ENCODE measurements at regions not wholly inside any gene's neighbourhood (a gene's known extent, or its start where the extent isn't known, plus 50 kb on each side); places are given as distances from the start of the nearest gene placed in this dataset.
A peak's percentile ranks its signal among the peaks of the same experiment; 100 is the strongest.
"Not testable (repeated sequence)": the region's sequence is repeated elsewhere in the genome, so short reads cannot be mapped to it uniquely, and the experiment has no call there.

DNA sequence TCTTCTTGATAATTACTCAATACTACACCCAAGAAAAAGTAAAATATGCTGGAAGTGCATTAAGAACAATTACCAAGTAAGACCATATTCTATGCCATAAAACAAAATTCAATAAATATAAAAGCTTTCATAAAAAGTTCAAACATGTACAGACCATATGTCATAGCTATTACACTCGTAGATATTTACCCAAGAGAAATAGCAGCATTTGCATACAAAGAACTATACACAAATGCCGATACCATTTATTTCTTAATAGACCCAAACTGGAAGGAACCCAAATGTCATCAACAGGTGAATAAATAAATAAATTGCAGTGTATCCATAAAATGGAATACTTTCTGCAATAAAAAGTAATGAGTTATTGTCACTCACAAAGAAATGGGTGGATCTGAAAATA, 78.3 kb upstream of the SLC16A7 start:
- DNase-seq, result no peak

GRCh38 chr12:59500915-59501314, 94.9 kb upstream of the SLC16A7 start:
- no peak for DNase-seq

DNA sequence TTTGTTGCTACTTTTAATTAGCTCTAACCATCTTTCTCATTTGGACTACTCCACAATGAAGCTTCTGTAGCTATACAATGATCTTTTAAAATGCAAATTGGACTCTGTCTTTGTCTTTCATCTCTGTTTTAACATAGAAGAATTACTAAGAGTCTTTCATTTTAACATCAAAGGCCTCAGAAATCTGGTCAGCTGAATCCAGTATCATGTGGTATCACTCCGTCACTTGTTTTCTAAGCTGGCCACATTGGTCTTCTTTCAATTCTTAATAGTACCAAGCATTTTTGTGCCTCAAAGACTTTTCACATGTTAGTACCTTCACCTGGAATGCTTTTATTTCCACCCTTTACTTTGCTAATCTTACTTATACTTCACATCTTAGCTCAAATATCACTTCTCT, 95.5 kb upstream of the SLC16A7 start:
- no peak for DNase-seq

DNA sequence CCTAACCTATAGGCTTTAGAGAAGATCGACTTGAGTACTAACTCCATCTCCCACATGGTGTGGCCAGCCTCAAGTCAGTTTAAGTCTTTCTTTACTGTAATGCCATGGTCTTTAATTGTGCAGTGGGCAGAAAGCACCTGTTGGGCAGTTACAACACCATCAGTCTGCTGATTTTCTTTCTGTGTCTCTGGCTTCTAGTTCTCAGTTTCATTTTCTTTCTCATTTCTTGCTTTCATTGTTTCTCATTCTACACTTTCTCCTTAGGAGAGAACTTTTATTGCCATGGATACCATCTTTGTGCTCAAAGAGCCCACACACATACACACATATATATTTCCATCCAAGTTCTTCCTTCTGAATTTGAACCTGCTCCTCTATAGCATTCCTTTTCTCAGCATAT, 96.1 kb upstream of the SLC16A7 start:
- DNase-seq, result no peak

DNA sequence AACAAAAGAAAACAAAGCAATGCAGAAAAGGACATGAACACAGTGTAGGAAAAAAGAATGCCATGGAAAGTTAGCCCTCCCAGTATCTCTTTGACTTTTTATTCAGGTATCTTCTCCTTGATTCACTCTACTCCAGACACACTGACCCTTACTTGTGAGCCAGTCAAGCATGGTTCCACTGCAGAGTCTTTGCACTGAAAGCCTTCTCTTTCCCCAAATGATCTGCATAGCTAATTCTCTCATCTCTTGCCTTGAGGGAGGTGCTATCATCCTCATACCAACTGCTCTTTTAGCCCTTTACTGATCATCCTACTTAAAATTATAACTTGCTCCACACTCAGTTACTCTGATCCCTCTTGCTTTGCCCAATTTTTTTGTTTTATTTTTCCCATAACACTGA, 101.2 kb upstream of the SLC16A7 start:
- no peak for DNase-seq

DNA sequence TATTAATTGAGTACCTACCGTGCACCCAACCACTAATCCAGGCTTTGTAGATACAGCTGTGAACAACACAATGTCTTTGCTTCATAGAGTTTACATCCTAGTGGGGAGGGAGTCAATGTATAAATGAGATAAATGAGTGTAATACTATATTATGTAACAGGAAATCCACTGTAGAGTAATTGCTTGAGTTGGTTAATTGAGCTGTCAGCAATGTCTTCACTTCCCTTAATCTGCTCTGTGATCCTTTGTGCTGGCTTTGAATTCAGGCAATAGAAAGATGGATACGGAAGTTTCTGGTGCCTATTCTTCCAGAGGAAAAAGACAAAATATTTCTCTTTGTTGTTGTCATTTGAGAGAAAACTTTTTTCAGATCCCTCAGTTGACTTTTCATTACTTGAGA, 104.0 kb upstream of the SLC16A7 start:
- peak; percentile 5 to 68 (median 34) for DNase-seq

DNA sequence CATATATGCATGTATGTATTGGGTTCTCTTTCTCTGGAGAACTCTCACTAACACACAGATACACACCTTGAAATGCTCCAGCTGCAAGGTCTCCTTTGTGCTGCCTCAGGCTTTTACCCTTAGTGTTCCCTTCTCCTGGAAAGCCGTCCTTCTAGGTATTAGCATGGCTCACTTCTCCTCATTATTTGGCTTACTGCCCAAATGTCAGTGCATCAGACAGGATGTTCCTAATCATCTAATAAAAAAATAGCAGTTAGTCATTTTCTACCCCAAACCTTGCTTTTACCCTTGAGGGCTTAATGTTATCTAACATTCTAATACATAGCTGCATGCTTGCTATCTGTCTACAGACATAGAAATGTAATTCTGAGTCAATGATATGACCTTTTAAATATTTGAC, 109.0 kb upstream of the SLC16A7 start:
- DNase-seq, result no peak

DNA sequence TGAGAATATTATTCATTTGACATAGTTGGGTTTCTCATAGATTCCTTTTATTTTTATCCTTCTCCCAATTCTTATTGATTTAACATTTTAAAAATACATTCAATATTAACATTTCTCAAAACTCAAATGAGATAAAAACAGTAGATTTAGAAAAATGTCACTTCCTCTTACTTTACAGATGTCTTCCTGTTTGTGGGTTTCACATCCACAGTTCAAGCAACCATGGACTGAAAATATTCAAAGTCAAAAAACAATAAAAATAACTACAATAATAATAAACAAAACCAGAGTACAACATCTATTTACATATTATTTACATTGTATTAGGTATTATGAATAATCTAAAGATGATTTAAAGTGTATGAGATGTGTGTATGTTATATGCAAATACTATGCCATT, 111.3 kb upstream of the SLC16A7 start:
- peak in 2 of 4 experiments; percentile 26 to 49 for DNase-seq

GRCh38 chr12:59474236-59474635, 121.6 kb upstream of the SLC16A7 start:
- DNase-seq, result peak; percentile 19 to 64 (median 48)

GRCh38 chr12:59472273-59472672, 123.6 kb upstream of the SLC16A7 start:
- peak; percentile 74 to 91 (median 82) for DNase-seq

DNA sequence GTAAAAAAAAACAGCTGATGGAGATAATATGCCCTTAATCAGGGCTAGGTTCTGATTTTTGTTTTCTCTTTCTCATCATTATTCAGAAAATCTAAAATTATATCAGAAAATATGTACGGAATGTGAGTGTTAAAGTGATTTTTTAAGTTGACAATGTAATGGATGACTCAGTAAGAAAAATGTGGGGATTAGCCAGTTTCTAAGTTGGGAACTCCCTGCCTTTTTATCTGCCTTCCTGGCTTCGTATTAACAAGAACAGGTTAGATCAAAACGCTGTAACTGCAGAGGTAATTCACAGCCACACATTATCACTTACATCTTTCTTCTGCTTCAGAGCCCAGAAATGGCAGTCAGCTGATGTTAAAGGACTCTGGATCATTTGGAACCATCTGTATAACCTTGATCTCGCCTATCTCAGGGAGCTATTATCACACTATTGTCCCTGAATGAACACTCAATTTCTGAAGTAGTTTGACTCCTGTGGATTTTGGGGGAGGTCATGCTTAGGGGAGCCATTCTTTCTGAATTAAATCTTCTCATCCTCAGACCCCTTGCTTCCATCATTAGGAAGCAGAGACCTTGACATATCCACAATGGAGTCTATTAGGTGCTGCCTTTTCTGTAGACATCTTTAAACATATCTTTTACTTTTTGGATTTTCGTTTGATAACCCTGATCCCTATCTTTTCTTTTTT, 135.7 kb upstream of the SLC16A7 start:
- DNase-seq, result no peak

DNA sequence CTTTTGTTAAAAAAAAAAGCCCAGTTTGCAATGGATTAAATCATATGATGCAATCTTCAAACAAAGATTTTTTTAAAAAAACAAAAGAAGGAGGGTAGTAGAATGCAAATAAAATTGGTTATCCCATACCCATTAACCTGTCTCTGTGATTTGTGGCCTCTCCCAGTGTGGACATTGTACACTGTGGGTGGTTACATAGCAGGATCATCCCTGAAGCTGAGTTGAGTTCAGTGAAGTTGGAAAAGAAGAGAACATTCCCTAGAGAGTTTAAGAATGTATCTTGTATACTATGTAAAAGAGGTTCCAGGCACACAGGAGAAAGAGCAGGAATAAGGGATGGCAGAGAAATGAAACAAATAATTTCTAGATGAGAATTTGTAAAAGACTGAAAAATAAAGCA, 142.4 kb upstream of the SLC16A7 start:
- DNase-seq, result no peak

DNA sequence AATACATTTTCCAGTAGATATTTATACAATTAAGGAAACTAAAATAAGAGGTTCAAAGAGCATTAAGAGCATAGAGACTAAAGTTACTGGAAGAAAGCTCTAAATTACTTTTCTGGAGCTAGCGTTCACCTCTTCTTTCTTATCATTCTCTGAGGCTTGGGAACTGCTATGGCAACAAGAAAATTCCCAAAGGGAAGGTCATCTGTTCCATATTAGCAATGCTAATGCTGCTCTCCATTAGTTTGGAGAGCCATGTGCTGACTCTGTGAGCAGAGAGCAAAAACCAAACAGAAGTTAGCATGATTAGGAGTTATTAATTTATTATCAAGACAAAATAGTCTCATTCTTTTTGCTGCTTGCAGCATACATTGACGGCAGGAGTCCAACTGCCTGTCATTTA, 143.1 kb upstream of the SLC16A7 start:
- DNase-seq, result no peak

GRCh38 chr12:59452259-59452658, 143.6 kb upstream of the SLC16A7 start:
- DNase-seq, result peak in 1 of 4 experiments; percentile 1

GRCh38 chr12:59446116-59446515, 149.7 kb upstream of the SLC16A7 start:
- no peak for DNase-seq

GRCh38 chr12:59444932-59445331, 150.9 kb upstream of the SLC16A7 start:
- DNase-seq, result peak; percentile 1 to 48 (median 26)

DNA sequence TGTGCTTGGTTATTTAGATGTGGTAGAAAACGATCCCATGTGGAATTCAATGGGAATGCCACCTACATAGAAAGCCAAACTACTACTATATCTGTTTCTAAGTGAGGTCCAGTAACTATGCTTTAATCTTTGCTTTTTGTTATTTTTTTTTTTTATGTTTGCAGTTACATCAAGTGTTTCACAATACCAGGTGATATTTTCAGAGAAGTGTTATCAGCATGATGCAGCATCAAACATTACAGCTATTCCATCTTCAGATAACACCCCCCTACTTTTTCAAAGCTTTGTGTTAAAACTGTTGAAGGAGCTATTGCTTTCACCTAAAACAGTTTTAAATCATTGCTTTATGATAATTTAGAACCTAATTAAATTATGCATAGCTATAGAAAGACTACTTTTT, 163.8 kb upstream of the SLC16A7 start:
- DNase-seq, result no peak

DNA sequence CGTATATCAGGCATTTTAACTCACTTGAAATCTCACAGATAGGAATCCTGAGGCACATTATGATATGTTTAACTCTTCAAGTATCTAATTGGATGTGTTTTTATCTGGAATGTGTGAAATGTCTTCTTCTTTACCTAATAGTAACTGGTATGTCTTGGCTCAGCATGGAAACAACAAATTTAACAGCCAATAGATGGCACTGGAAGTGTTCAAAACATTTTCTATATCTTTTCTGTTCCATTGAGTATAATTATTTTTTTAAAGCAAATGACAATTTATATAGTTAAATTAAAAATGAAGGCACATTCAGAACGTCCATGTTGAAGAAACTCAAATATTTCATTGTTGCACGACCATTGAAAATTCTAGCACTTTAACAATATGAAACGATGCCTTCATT, 164.6 kb upstream of the SLC16A7 start:
- peak in 2 of 4 experiments; percentile 4 to 21 for DNase-seq

GRCh38 chr12:59429766-59430165, 166.1 kb upstream of the SLC16A7 start:
- no peak for DNase-seq

- DNase-seq, result no peak
Observed at GRCh38 chr12:59425798-59426197, 170.0 kb upstream of the SLC16A7 start.

- not testable (repeated sequence) for DNase-seq
Observed at GRCh38 chr12:59424666-59425065, 171.2 kb upstream of the SLC16A7 start.

DNA sequence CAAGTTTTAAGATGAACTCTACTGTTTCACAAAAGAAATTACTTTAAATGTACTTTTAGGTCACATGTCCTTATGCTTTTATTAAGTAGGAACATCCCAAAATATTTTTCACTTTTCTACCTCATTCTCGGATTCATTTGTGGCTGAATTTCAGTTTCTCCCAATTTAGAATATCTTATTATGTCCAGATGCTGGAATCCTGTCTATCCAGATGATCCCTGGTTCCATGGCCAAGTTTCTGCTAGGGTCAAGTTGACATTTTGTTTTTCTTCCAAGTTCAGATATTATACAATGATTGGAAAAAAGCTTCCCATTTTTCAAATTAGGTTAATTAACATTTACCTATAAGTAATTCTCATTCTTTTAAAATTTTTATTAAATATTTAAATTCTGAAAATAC, 181.8 kb upstream of the SLC16A7 start:
- DNase-seq, result no peak

DNA sequence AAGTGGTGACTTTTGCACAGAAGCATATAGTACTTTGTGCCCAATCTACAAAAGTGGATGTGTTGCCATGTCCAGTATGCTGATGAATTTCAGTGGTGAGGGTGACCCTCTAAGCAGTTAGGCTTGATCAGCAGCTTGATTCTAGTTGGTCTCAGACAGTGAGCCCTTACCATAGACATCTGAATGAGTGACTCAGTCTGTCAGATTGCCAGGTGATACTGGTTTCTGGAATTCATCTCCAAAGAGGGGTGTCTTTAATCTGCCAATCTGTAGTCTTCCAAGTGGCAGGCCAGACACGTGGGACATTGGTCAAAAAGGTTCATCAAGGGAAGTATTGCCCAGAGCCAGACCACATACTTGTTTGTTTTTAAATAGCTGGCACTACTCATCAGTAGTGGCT, 187.4 kb upstream of the SLC16A7 start:
- no peak for DNase-seq

GRCh38 chr12:59407799-59408198, 188.0 kb upstream of the SLC16A7 start:
- no peak for DNase-seq

DNA sequence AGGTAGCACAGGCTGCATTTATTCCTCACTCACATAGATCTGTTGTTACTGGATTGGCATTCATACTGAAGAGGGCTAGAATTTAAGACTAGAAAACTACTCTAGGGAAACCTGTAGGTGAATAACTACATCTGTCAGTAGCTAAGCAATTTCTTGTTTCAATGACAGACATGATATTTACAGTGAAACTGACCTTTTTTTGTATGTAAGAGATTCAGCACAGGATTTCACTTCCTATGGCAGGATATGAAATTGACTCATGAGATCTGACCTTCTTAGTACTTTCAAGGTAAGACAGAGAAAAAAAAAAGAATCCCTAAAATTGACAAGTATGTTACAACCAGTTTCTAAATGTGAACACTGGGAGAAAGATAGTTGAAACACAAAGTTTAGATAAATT, 189.8 kb upstream of the SLC16A7 start:
- no peak for DNase-seq
